Esophagus muscularis mucosa (tissue), 4 donors: ENCODE measurements at regions not wholly inside any gene's neighbourhood (a gene's known extent, or its start where the extent isn't known, plus 50 kb on each side); places are given as distances from the start of the nearest gene placed in this dataset.
A peak's percentile ranks its signal among the peaks of the same experiment; 100 is the strongest.

Source experiments
- DNase-seq: peaks from one replicate; pipeline ENCODE4 v3.0.0-alpha.2; 2017; ENCODE audit errors: extremely low spot score
- H3K27ac ChIP-seq, 4 donors: fragments of 200-600 bp; sonication (generic); replicated peaks in 1 of 4; 1 replicate in 3 of 4; 2 replicates in 1 of 4; pipeline ENCODE4 v1.5.1; 2016 to 2019; ENCODE audit warnings: mild to moderate bottlenecking in 1 of 4
- H3K27me3 ChIP-seq, 4 donors: fragments of 200-600 bp; sonication (generic); one replicate each; pipeline versions ENCODE4 v1.5.1 to v1.6.0; 2016 to 2019
- H3K36me3 ChIP-seq, 4 donors: fragments of 200-600 bp; sonication (generic); one replicate each; pipeline ENCODE4 v1.5.1; 2016 to 2019
- H3K4me1 ChIP-seq, 4 donors: fragments of 200-600 bp; sonication (generic); one replicate each; pipeline ENCODE4 v1.5.1; 2016 to 2019
- H3K4me3 ChIP-seq, 4 donors: fragments of 200-600 bp; sonication (generic); 1 replicate in 2 of 4; 2 replicates in 2 of 4; pipeline ENCODE4 v1.5.1; 2016 to 2019; ENCODE audit warnings: mild to moderate bottlenecking in 4 of 4, moderate library complexity in 1 of 4
- H3K9me3 ChIP-seq, 4 donors: fragments of 200-600 bp; sonication (generic); 1 replicate in 3 of 4; 2 replicates in 1 of 4; pipeline ENCODE4 v1.5.1; 2016 to 2019
- CTCF ChIP-seq, 3 experiments: fragments of 200-600 bp in 2 of 3; fragments of 450-650 bp in 1 of 3; sonication (generic) in 2 of 3; IDR thresholded peaks; one replicate each; pipeline ENCODE4 v1.5.1; 2017 to 2019; ENCODE audit warnings: antibody characterized with exemption in 3 of 3, mild to moderate bottlenecking in 2 of 3, moderate library complexity in 1 of 3
- EP300 ChIP-seq: sonication (generic); formaldehyde crosslinking; IDR thresholded peaks from one replicate; pipeline ENCODE4 v1.6.1; 2017; ENCODE audit warnings: antibody characterized with exemption
- POLR2A ChIP-seq: fragments of 450-650 bp; IDR thresholded peaks from one replicate; pipeline ENCODE4 v1.6.1; 2017; ENCODE audit warnings: antibody characterized with exemption, moderate library complexity, mild to moderate bottlenecking, low read depth
- POLR2AphosphoS5 ChIP-seq, 2 donors: sonication (generic); formaldehyde crosslinking; IDR thresholded peaks; one replicate each; pipeline ENCODE4 v1.6.1; 2017; ENCODE audit warnings: antibody characterized with exemption in 2 of 2
- WGBS: methylation state at CpG from one replicate; pipeline ENCODE4 v1.1.5; 2018; 5-methylcytosine and 5-hydroxymethylcytosine counted together
- intact Hi-C: fragments of 100-400 bp; cut with DNase I; formaldehyde crosslinking; loops from one replicate; pipeline ENCODE4 v1.15.1; 2023

GRCh38 chr11:36779791-36780190 is 181.8 kb upstream of the RAG2 start:
- Histone ChIP-seq H3K27ac (no peak overlapping the region), H3K27me3 (no peaks in the 10 kb centered on the region), H3K4me3 (no peak overlapping the region), H3K4me1 (no peaks in the 10 kb centered on the region), H3K36me3 (no peaks in the 10 kb centered on the region), H3K9me3 (no peaks in the 10 kb centered on the region)
- 95% methylated on average over 3 of the region's 3 CpGs for WGBS
- intact Hi-C loops = no loop called here
- DNase-seq = no peak
- no peak for TF ChIP-seq EP300
- TF ChIP-seq CTCF (IDR thresholded peaks at IDR 0.05) = no peak
- TF ChIP-seq POLR2A = no peak
- TF ChIP-seq POLR2AphosphoS5 (IDR thresholded peaks at IDR 0.05) = no peak

- H3K4me1 ChIP-seq = no peaks in the 10 kb centered on the region
- no peaks in the 10 kb centered on the region for H3K36me3 ChIP-seq
- no peak for TF ChIP-seq POLR2AphosphoS5 (IDR thresholded peaks at IDR 0.05)
- TF ChIP-seq CTCF (IDR thresholded peaks at IDR 0.05) = no peak
- no peak for TF ChIP-seq EP300
- no peak for TF ChIP-seq POLR2A
- 28% methylated on average over 2 of the region's 2 CpGs for WGBS
- no peak for DNase-seq
- H3K27ac ChIP-seq = no peak overlapping the region
- no peaks in the 10 kb centered on the region for H3K9me3 ChIP-seq
- intact Hi-C loops = no loop called here
- H3K4me3 ChIP-seq = no peak overlapping the region
- H3K27me3 ChIP-seq = no peaks in the 10 kb centered on the region
These were observed 179.3 kb upstream of the RAG2 start for GRCh38 chr11:36777311-36777710.

GRCh38 chr11:36775756-36776155 is 177.7 kb upstream of the RAG2 start:
- WGBS = 89% methylated on average over 2 of the region's 2 CpGs

GRCh38 chr11:36775130-36775529 is 177.1 kb upstream of the RAG2 start:
- DNase-seq = no peak
- Histone ChIP-seq H3K36me3 (no peaks in the 10 kb centered on the region), H3K27ac (no peak overlapping the region), H3K27me3 (no peaks in the 10 kb centered on the region), H3K4me1 (no peaks in the 10 kb centered on the region), H3K4me3 (no peak overlapping the region), H3K9me3 (no peaks in the 10 kb centered on the region)
- intact Hi-C loops = no loop called here
- 53% methylated on average over 1 of the region's 1 CpG for WGBS
- TF ChIP-seq EP300 (no peak), CTCF (IDR thresholded peaks at IDR 0.05) (no peak), POLR2AphosphoS5 (IDR thresholded peaks at IDR 0.05) (no peak), POLR2A (no peak)

More at GRCh38 chr11:36775756-36776155, 177.7 kb upstream of the RAG2 start:
- H3K27ac ChIP-seq = no peak overlapping the region
- H3K4me1 ChIP-seq = no peaks in the 10 kb centered on the region
- H3K9me3 ChIP-seq = no peaks in the 10 kb centered on the region
- no peak for DNase-seq
- TF ChIP-seq POLR2AphosphoS5 (IDR thresholded peaks at IDR 0.05) (no peak), EP300 (no peak), CTCF (IDR thresholded peaks at IDR 0.05) (no peak), POLR2A (no peak)
- H3K4me3 ChIP-seq = no peak overlapping the region
- H3K27me3 ChIP-seq = no peaks in the 10 kb centered on the region
- H3K36me3 ChIP-seq = no peaks in the 10 kb centered on the region
- intact Hi-C loops = no loop called here

- H3K36me3 ChIP-seq = no peaks in the 10 kb centered on the region
- H3K27me3 ChIP-seq = no peaks in the 10 kb centered on the region
- H3K4me3 ChIP-seq = no peak overlapping the region
- H3K9me3 ChIP-seq = no peaks in the 10 kb centered on the region
- WGBS = 29% methylated on average over 1 of the region's 1 CpG
- DNase-seq = no peak
- no peak overlapping the region for H3K27ac ChIP-seq
- intact Hi-C loops = no loop called here
- H3K4me1 ChIP-seq = no peaks in the 10 kb centered on the region
- TF ChIP-seq CTCF (IDR thresholded peaks at IDR 0.05) = no peak
- peak in 1 of 2 donors; percentile 33 for TF ChIP-seq POLR2AphosphoS5 (IDR thresholded peaks at IDR 0.05)
These were observed 176.6 kb upstream of the RAG2 start for GRCh38 chr11:36774603-36775002.
